B cell (primary cell): ENCODE measurements at regions not wholly inside any gene's neighbourhood (a gene's known extent, or its start where the extent isn't known, plus 50 kb on each side); places are given as distances from the start of the nearest gene placed in this dataset.

Experiments used
- EZH2 ChIP-seq: IDR thresholded peaks from 2 replicates; pipeline ENCODE4 v1.6.1; 2012; ENCODE audit warnings: borderline replicate concordance, low read depth, mild to moderate bottlenecking, moderate library complexity, low read length; ENCODE audit not compliant: insufficient read depth, poor library complexity, severe bottlenecking
- TF ChIP-seq, protein P1 (sequence below): fragments of 200-600 bp; IDR thresholded peaks from one replicate; pipeline ENCODE4 v1.8.0; 2022; ENCODE audit warnings: antibody characterized with exemption, mild to moderate bottlenecking

DNA sequence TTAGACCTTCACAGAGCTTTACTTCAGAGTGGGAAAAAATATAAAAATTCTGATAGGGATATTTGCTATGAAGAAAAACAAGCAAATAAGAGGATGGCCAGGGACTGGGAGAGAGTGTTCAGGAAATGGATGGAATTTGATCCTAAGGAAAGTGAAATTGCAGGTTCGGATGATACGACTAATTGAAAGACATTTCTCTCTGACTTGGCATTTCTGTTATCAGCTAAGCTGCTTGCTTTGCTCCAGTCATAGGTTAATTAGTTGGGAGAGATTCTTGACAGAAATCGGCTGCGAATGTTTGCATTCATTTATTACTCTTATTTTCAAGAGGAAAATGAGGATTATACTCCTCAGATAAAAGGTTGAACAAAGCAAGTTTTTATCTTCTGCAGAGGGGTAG, 808.7 kb upstream of the NECTIN3 start:
- TF ChIP-seq EZH2 = no peak
- TF ChIP-seq, protein P1, sequence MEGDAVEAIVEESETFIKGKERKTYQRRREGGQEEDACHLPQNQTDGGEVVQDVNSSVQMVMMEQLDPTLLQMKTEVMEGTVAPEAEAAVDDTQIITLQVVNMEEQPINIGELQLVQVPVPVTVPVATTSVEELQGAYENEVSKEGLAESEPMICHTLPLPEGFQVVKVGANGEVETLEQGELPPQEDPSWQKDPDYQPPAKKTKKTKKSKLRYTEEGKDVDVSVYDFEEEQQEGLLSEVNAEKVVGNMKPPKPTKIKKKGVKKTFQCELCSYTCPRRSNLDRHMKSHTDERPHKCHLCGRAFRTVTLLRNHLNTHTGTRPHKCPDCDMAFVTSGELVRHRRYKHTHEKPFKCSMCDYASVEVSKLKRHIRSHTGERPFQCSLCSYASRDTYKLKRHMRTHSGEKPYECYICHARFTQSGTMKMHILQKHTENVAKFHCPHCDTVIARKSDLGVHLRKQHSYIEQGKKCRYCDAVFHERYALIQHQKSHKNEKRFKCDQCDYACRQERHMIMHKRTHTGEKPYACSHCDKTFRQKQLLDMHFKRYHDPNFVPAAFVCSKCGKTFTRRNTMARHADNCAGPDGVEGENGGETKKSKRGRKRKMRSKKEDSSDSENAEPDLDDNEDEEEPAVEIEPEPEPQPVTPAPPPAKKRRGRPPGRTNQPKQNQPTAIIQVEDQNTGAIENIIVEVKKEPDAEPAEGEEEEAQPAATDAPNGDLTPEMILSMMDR = no peak
